ENCODE measurements at regions not wholly inside any gene's neighbourhood (a gene's known extent, or its start where the extent isn't known, plus 50 kb on each side); places are given as distances from the start of the nearest gene placed in this dataset.

DNA sequence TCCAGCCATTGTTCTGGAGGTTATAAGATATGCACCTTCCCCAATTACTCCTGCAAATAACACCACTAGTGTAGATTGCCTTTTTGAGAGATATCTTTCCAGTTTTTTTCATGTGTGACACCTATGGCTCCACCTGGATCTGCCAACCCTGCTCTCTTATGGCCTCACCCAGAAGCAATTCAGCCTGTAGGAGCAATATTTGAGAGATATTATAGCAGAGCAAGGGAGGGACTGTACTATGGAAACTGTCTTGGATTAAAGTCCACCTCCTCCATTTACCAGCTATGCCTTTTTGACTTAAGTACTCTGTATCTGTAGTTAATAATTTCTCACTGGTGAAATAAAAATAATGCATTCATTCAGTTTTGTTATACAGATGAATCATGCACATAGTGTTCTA, 803.5 kb downstream of the NLGN4X start:
- no peak for TF ChIP-seq TARDBP (IDR thresholded peaks at IDR 0.05)
- no peak for TF ChIP-seq ELF4 (IDR thresholded peaks at IDR 0.05)
- TF ChIP-seq, protein P1, sequence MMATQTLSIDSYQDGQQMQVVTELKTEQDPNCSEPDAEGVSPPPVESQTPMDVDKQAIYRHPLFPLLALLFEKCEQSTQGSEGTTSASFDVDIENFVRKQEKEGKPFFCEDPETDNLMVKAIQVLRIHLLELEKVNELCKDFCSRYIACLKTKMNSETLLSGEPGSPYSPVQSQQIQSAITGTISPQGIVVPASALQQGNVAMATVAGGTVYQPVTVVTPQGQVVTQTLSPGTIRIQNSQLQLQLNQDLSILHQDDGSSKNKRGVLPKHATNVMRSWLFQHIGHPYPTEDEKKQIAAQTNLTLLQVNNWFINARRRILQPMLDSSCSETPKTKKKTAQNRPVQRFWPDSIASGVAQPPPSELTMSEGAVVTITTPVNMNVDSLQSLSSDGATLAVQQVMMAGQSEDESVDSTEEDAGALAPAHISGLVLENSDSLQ (IDR thresholded peaks at IDR 0.05), result no peak
- no peak for TF ChIP-seq ARNT (IDR thresholded peaks at IDR 0.05)
- TF ChIP-seq NFRKB (IDR thresholded peaks at IDR 0.05), result no peak
